ENCODE measurements at regions not wholly inside any gene's neighbourhood (a gene's known extent, or its start where the extent isn't known, plus 50 kb on each side); places are given as distances from the start of the nearest gene placed in this dataset.
"Not testable (repeated sequence)": the region's sequence is repeated elsewhere in the genome, so short reads cannot be mapped to it uniquely, and the experiment has no call there.

GRCh38 chr2:92006557-92006956 lies 2864.7 kb upstream of the TEKT4 start:
- H3K4me2 ChIP-seq (ENCODE audit: insufficient read depth in 1 of 2, low read depth in 2 of 2, low read length in 2 of 2); H3K23ac ChIP-seq (ENCODE audit: insufficient read length); H2BK5ac ChIP-seq (ENCODE audit: low read depth, low read length); H3K23me2 ChIP-seq (ENCODE audit: low read depth, low read length); H4K91ac ChIP-seq (replicated peaks; ENCODE audit: insufficient read length, low read length); H4K5ac ChIP-seq (ENCODE audit: insufficient read length, low read depth, low read length); CTCF ChIA-PET (ENCODE audit: partially characterized antibody); H4K8ac ChIP-seq (ENCODE audit: extremely low read depth, insufficient read depth, low read length); H2BK15ac ChIP-seq (ENCODE audit: low read length); H2AK5ac ChIP-seq (ENCODE audit: low read depth, low read length); H3K79me1 ChIP-seq (ENCODE audit: low read depth, low read length); H3K18ac ChIP-seq (ENCODE audit: extremely low read depth, low read length); H3K4me1 ChIP-seq (replicated peaks in 1 of 4; ENCODE audit: control insufficient read depth in 3 of 4, insufficient read depth in 4 of 4, low read length in 3 of 4); H3K27me3 ChIP-seq (replicated peaks in 1 of 4; ENCODE audit: control insufficient read depth in 3 of 4, extremely low read depth in 1 of 4, insufficient read depth in 3 of 4, low read length in 3 of 4); H3K79me2 ChIP-seq (ENCODE audit: control insufficient read depth in 1 of 2, insufficient read depth in 2 of 2, low read length in 2 of 2); H3K4ac ChIP-seq (replicated peaks; ENCODE audit: insufficient read length, low read depth, low read length); DNase-seq (ENCODE audit: low read depth in 1 of 2, low spot score in 2 of 2); H3K9ac ChIP-seq (replicated peaks in 1 of 4; ENCODE audit: extremely low read depth in 1 of 4, low read depth in 3 of 4, low read length in 3 of 4); H3K14ac ChIP-seq (ENCODE audit: insufficient read length); H3K27ac ChIP-seq (ENCODE audit: low read depth, low read length); H2BK20ac ChIP-seq (ENCODE audit: low read length); POLR2A ChIA-PET (ENCODE audit: partially characterized antibody); H3K4me3 ChIP-seq (ENCODE audit: extremely low read depth in 1 of 4, insufficient read depth in 2 of 4, low read depth in 3 of 4, low read length in 4 of 4); H2BK120ac ChIP-seq (replicated peaks; ENCODE audit: low read depth, low read length); H4K20me1 ChIP-seq (replicated peaks in 1 of 2; ENCODE audit: control insufficient read depth in 1 of 2, insufficient read depth in 2 of 2, low read length in 2 of 2); H2BK12ac ChIP-seq (ENCODE audit: low read depth, low read length); H2AFZ ChIP-seq (ENCODE audit: low read length); H3K36me3 ChIP-seq (ENCODE audit: control insufficient read depth in 2 of 4, insufficient read depth in 4 of 4, low read length in 3 of 4); H3K9me3 ChIP-seq (ENCODE audit: insufficient read depth in 2 of 2, low read depth in 1 of 2, low read length in 1 of 2); FAIRE-seq; H3K56ac ChIP-seq (replicated peaks; ENCODE audit: insufficient read length, low read depth, low read length): not testable (repeated sequence)
- WGBS, 2 experiments (ENCODE audit: extremely low coverage in 1 of 2, insufficient coverage in 1 of 2, insufficient read length in 1 of 2, insufficient replicate concordance in 2 of 2, low coverage in 1 of 2, low lambda C conversion rate in 2 of 2, missing lambda C conversion rate in 1 of 2), result 81% methylated on average over 3 of the region's 3 CpGs; no CpG with 5 or more reads in 1 of the 2 experiments
